ENCODE measurements at regions not wholly inside any gene's neighbourhood (a gene's known extent, or its start where the extent isn't known, plus 50 kb on each side); places are given as distances from the start of the nearest gene placed in this dataset.

GRCh38 chr17:71296005-71296404, 824.8 kb upstream of the SOX9 start:
- Mint-ChIP-seq H3K36me3 (no peaks in the 10 kb centered on the region), H3K4me3 (no peak overlapping the region), H3K9me3 (no peaks in the 10 kb centered on the region), H3K4me1 (no peaks in the 10 kb centered on the region), H3K27me3 (ENCODE audit: low read depth) (no peaks in the 10 kb centered on the region), H3K27ac (no peak overlapping the region)
- no peak for DNase-seq (ENCODE audit: low spot score in 2 of 2, unreplicated experiment in 2 of 2)
- TF ChIP-seq CTCF (IDR thresholded peaks at IDR 0.05; ENCODE audit: unreplicated experiment), result no peak

DNA sequence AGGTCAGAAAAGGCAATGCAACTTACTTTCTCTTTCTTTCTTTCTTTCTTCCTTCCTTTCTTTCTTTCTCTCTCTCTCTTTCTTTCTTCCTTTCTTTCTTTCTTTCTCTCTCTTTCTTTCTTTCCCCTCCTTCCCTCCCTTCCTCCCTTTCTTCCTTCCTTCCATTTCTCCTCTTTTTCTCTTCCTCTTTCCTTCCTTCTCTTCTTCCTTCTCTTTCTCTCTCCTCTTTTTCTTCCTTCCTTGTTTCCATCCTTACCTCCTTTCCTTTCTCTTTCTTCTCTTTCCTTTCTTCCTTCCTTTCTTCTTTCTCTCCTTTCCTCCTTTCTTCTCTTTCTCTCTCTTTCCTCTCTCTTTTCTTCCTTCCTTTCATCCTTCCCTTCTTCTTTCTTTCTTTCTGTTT, 819.8 kb upstream of the SOX9 start:
- no peak overlapping the region for H3K4me3 Mint-ChIP-seq
- no peaks in the 10 kb centered on the region for H3K27me3 Mint-ChIP-seq (ENCODE audit: low read depth)
- DNase-seq (ENCODE audit: low spot score in 2 of 2, unreplicated experiment in 2 of 2), result no peak
- peaks cover 17% of the 10 kb centered on the region for H3K9me3 Mint-ChIP-seq
- H3K36me3 Mint-ChIP-seq, result no peaks in the 10 kb centered on the region
- no peak for TF ChIP-seq CTCF (IDR thresholded peaks at IDR 0.05; ENCODE audit: unreplicated experiment)
- no peak overlapping the region for H3K27ac Mint-ChIP-seq
- H3K4me1 Mint-ChIP-seq, result no peaks in the 10 kb centered on the region

DNA sequence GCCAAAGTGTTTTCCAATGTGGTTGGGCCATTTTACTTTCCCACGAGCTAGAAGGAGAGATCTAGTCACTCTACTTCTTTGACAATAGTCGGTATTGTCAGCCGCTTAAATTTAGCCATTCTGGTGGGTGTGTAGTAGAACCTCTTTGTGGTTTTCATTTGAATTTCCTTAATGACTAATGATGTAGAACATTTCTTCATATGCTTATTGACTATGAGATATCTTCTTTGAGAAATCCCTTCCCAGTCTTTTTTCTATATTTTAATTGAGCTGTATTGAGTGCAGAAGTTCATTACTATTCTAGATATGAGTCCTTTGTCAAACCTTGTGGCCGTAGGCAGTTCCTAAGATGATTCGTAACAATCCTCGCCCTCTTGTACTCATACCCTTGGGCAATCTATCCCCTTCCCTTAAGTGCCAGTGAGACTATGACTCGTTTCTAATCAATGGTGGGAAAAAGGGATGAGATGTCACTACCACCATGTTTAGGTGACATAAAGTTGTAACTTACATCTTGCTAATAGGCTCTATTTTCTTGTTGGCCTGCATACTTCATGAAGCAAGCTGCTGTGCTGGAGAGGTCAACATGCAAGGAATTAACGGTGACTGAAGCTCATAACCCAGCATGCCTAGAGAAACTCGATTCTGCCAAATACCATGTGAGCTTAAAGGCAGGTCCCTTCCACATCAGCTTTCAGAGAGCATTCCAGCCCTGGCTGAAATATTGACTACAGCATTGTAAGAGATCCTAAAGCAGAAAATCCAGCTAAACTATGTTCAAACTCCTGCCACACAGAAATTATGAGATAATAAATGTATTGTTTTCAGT, 817.9 kb upstream of the SOX9 start:
- no peak for DNase-seq (ENCODE audit: low spot score in 2 of 2, unreplicated experiment in 2 of 2)
- Mint-ChIP-seq H3K36me3 (no peaks in the 10 kb centered on the region), H3K4me1 (no peaks in the 10 kb centered on the region), H3K4me3 (no peak overlapping the region), H3K9me3 (peaks cover 33% of the 10 kb centered on the region), H3K27me3 (ENCODE audit: low read depth) (no peaks in the 10 kb centered on the region), H3K27ac (no peak overlapping the region)
- TF ChIP-seq CTCF (IDR thresholded peaks at IDR 0.05; ENCODE audit: unreplicated experiment), result no peak

- H3K9me3 Mint-ChIP-seq, result peaks cover 46% of the 10 kb centered on the region
- no peak for TF ChIP-seq CTCF (IDR thresholded peaks at IDR 0.05; ENCODE audit: unreplicated experiment)
- no peaks in the 10 kb centered on the region for H3K36me3 Mint-ChIP-seq
- DNase-seq (ENCODE audit: low spot score in 2 of 2, unreplicated experiment in 2 of 2), result no peak
- no peak overlapping the region for H3K27ac Mint-ChIP-seq
- no peaks in the 10 kb centered on the region for H3K27me3 Mint-ChIP-seq (ENCODE audit: low read depth)
- H3K4me1 Mint-ChIP-seq, result no peaks in the 10 kb centered on the region
- H3K4me3 Mint-ChIP-seq, result no peak overlapping the region
These were observed 816.2 kb upstream of the SOX9 start for GRCh38 chr17:71304498-71305158.

GRCh38 chr17:71313866-71314265, 807.0 kb upstream of the SOX9 start:
- TF ChIP-seq CTCF (IDR thresholded peaks at IDR 0.05; ENCODE audit: unreplicated experiment), result no peak
- no peaks in the 10 kb centered on the region for H3K36me3 Mint-ChIP-seq
- no peak overlapping the region for H3K4me3 Mint-ChIP-seq
- H3K27ac Mint-ChIP-seq, result no peak overlapping the region
- DNase-seq (ENCODE audit: low spot score in 2 of 2, unreplicated experiment in 2 of 2), result no peak
- peaks cover 13% of the 10 kb centered on the region for H3K9me3 Mint-ChIP-seq
- peaks cover 12% of the 10 kb centered on the region for H3K4me1 Mint-ChIP-seq
- no peaks in the 10 kb centered on the region for H3K27me3 Mint-ChIP-seq (ENCODE audit: low read depth)
